ENCODE measurements at regions not wholly inside any gene's neighbourhood (a gene's known extent, or its start where the extent isn't known, plus 50 kb on each side); places are given as distances from the start of the nearest gene placed in this dataset.

GRCh38 chr3:194973366-194974000 lies 287.8 kb downstream of the FAM43A start:
- DNase-seq (ENCODE audit: low read depth): no peak

DNA sequence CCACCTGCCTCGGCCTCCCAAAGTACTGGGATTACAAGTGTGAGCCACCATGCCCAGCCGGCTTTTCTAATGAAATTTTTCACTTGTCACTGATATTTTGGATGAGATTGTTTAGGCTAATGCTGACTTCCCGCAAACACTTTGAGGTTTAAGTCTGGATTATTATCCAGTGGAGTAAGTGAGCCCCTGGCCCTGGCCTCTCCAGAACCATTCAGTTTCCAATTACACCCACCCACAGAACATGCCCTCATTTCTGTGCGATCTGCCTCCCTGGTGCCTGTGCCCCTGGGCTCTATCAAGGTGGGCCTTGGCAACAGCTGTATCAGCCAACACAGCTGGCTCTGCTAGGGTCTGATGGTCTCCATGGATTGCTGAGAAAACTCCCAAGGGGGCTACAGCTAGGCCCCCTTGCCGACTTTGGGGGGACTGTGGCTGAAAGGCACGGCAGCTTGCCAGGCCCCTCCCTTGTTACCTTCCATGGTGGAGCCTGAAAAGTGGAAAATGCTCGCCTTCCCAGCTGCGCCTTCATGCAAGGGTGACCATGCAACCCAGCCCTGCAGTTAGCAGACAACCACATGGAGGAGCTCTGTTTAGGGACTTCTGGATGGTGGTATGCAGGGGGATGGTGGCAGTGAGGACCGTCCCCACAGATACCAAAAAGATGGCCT lies 288.9 kb downstream of the FAM43A start:
- no peak for DNase-seq (ENCODE audit: low read depth)

DNA sequence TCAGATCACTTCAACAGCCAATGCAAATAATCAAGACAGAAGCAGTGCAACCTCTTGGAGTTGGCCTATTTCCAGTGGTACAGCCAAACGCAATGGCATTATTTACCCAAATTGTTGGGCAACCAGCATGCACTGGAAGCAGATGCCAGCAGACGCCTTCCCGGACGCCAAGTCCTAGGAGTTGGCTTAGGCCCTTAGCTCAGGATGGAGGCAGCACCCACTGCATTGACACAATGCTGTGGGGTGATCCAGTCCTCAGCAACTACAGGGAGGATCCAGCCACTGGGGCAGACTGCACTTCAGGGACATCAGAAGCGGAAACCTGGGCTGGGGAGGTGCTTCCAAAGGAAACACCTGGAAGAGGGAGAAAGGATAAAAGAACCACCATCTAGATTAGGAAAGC lies 290.4 kb downstream of the FAM43A start:
- no peak for DNase-seq (ENCODE audit: low read depth)

- no peak for DNase-seq (ENCODE audit: low read depth)
Measured at GRCh38 chr3:194976874-194977273, 291.2 kb downstream of the FAM43A start.

DNA sequence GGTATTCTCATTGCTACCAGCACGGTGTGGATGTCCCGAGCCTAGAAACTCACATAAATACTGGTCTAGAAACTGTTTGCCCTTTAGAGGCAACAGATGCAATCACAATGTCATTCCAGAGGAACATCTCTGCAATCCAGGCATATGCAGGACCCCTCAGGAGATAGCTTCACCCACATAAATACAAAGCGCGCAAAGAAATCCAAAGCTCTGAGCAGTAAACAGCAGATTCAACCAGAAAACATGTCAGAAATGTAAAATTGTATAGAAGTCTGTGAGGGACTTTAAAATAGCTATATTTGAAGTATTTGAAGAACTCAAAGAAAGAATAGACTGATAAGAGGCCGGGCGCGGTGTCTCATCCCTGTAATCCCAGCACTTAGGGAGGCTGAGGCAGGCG lies 291.7 kb downstream of the FAM43A start:
- DNase-seq (ENCODE audit: low read depth): no peak

DNA sequence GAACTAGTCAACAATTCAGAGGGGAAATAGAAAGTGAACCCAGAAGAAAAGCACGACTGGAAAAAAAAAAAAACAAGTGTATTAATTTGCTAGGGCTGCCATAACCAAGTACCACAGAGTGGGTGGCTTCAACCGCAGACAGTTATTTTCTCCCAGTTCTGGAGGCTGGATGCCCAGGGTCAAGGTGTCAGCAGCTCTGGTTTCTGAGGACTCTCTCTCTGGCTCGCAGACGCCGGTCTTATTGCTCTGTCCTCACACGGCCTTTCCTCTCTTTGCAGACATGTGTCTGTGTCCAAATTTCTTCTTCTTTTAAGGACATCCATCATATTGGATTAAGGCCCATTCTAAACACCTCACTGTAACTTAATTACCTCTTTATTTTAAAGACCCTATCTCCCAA lies 291.8 kb downstream of the XXYLT1 start:
- DNase-seq (ENCODE audit: low read depth): no peak

GRCh38 chr3:194982472-194982871 lies 288.5 kb downstream of the XXYLT1 start:
- no peak for DNase-seq (ENCODE audit: low read depth)

DNA sequence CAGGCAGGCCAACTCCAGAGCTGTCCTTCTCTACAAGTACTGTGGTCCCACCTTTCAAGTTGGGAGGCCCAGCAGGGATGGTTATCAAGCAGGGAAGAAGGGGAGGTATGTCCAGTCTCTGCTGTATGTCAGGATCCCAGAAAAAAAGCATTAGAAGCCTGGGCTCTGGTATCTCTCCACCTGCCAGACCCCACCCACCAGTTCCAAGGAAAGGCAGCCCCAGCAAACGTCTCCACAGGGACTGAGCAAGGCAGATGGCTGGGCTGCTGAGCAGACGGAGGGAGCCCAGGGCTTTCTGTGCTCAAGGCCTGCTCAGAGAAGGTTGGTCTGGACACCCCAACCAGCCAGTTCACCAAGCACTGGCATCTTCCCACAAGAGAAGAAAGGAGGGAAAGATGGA lies 287.8 kb downstream of the XXYLT1 start:
- no peak for DNase-seq (ENCODE audit: low read depth)

- no peak for DNase-seq (ENCODE audit: low read depth)
Measured at GRCh38 chr3:194983620-194984019, 287.3 kb downstream of the XXYLT1 start.

GRCh38 chr3:194984066-194984465 lies 286.9 kb downstream of the XXYLT1 start:
- DNase-seq (ENCODE audit: low read depth): no peak

- DNase-seq (ENCODE audit: low read depth): no peak
Measured at GRCh38 chr3:194984622-194985021, 286.3 kb downstream of the XXYLT1 start.

DNA sequence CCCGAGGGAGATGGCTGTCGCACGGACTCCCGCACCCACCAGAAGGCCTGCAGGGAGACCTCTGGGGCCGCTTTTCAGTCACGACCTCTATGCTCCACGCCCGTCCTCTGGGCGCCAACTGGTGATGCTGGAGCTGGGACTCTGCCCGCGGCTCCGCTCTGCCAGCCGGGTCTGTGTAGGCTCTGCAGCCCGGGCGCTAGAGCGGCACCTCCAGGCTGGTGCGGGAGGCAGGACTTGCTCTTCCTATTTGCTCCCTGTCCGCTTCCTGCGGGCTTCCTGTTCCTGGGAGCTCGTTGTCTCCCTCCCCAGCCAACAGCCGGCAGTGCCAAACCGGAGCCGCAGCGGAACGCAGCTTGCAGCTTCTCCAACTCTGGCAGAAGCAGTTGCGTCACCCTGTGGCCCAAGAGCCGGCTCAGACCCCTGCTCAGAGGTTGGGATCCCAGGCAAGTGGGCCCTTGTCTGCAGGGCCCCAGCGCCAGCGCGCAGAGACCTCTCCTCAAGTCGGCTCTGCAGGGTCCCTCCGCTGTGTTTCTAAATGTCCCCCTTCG lies 285.9 kb downstream of the XXYLT1 start:
- DNase-seq (ENCODE audit: low read depth): no peak

- no peak for DNase-seq (ENCODE audit: low read depth)
Measured at GRCh38 chr3:194986208-194987043, 284.5 kb downstream of the XXYLT1 start.

DNA sequence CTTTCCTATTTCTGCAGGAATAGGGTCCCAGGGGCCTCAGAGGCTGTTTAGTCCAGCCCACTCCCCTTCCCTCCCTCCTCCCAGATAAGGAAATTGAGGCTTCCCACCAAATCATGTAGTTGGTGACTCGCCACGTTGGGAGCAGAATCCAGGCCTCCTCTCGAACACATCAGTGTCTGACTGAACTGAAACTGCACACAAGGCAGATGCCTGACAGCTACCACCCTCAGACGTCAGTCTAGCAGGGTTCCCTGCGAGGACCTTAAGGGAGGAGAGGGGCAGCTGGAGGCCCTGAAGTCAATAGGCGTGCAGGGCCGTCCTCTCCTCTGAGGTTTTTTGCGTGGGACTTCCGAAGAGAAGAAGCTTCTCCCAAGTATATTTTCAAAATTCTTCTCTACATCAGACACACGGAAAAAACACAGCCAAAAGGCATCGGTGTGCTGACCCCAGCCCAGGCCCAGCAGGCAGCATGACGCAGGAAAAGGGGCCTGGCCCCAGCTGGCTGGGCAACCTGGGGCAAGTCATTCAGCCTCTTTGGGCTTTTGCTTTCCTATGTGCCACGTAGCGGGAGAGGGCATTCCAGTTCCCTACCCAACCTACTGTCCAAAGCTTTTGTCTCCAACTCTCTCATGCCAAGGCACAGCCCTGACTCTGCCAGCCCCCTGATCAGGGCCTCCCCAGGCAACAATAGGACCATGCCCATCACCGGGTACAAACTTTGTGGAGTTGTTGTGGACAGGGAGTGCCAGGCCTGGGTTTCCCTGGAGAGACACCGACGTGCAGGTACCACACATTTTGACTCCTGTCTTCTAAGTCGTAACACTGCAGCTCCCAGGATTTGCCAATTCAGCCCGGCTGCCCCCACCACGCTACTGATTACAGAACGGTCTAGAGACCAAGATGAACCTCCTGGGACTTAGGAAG lies 283.1 kb downstream of the XXYLT1 start:
- no peak for DNase-seq (ENCODE audit: low read depth)

GRCh38 chr3:194988495-194989165 lies 282.3 kb downstream of the XXYLT1 start:
- DNase-seq (ENCODE audit: low read depth): no peak

- DNase-seq (ENCODE audit: low read depth): no peak
Measured at GRCh38 chr3:194989241-194989640, 281.7 kb downstream of the XXYLT1 start.

GRCh38 chr3:194990454-194991337 lies 280.3 kb downstream of the XXYLT1 start:
- no peak for DNase-seq (ENCODE audit: low read depth)

DNA sequence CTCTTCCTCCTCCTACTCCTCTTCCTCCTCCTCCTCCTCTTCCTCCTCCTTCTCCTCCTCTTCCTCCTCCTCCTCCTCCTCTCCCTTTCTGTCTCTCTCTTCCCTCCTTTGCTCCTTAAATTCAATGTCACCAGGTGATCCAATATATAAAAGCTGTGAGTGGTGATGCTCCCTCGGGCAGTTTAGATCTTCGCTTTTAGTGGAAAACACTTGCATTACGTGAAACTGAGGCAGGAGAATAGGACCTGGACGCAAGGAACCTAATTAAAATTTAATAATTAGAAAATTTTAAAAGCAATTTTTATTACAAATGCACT lies 279.7 kb downstream of the XXYLT1 start:
- no peak for DNase-seq (ENCODE audit: low read depth)

GRCh38 chr3:194993896-194994295 lies 277.1 kb downstream of the XXYLT1 start:
- no peak for DNase-seq (ENCODE audit: low read depth)

DNA sequence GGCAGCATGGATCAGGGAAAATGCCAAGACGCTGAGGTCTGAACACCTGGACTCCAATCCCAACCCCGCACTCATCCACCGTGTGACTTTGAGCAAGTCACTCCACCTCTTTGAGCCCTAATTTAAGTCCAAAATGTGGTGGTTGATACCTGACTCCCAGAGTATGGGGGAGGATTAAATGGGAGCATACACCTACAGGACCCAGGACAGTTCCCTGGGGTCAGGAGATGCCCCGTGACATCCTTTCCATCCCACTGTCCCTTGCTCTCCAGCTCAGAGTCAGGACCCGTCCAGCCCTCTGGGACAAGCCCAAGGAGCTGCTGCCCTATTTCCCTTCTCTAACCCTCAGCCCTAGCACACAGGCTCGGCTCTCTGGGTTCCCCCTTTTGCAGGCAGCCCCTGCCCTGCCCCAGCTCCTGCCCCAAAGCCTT lies 276.4 kb downstream of the XXYLT1 start:
- no peak for DNase-seq (ENCODE audit: low read depth)
